DND-41 (cell line): ENCODE measurements at regions not wholly inside any gene's neighbourhood (a gene's known extent, or its start where the extent isn't known, plus 50 kb on each side); places are given as distances from the start of the nearest gene placed in this dataset.

Experiments used
- EZH2 ChIP-seq: IDR thresholded peaks from 3 replicates; pipeline ENCODE4 v1.6.1; 2012; ENCODE audit warnings: borderline replicate concordance, low read depth, mild to moderate bottlenecking, moderate library complexity, low read length, inconsistent platforms; ENCODE audit not compliant: severe bottlenecking
- TF ChIP-seq, protein P1 (sequence below): IDR thresholded peaks from 2 replicates; pipeline ENCODE4 v1.5.1; 2012; ENCODE audit warnings: borderline replicate concordance, low read length, moderate library complexity, mild to moderate bottlenecking; ENCODE audit not compliant: poor library complexity, severe bottlenecking; ENCODE audit errors: extremely low read depth

DNA sequence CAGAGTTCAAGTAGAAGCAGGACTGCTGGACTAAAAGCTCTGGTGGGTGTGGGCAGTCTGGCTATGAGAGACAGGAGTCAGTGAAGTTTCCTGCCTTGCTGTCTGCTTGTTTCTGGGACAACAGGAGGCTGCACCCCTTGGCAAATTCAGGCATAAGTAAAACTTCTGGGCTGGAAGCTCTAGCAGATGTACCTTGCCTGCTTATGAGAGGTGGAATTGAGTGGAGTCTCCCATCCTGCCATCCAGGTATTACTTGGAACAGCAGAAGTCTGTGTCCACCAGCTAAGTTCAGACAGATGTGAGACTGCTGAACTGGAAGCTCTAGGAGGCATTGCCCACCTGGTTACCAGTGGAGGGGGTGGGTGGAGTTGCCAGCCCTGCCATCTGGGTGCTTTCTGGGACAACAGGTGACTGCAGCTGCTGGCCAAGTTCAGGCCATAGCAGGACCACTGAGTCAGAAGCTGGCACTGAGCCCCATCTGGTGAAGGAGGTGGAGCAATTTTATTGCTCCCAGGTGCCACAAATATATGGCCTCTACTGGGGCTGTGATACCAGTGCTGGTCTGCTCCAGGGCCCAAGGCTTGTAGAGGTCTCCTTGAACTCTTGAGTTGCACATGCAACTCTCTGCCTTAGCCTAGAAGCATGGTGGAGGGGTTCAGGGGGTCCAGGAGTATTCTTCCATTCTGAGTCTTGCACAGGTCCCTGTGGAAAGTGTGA lies 199.4 kb upstream of the FN1 start:
- TF ChIP-seq, protein P1, sequence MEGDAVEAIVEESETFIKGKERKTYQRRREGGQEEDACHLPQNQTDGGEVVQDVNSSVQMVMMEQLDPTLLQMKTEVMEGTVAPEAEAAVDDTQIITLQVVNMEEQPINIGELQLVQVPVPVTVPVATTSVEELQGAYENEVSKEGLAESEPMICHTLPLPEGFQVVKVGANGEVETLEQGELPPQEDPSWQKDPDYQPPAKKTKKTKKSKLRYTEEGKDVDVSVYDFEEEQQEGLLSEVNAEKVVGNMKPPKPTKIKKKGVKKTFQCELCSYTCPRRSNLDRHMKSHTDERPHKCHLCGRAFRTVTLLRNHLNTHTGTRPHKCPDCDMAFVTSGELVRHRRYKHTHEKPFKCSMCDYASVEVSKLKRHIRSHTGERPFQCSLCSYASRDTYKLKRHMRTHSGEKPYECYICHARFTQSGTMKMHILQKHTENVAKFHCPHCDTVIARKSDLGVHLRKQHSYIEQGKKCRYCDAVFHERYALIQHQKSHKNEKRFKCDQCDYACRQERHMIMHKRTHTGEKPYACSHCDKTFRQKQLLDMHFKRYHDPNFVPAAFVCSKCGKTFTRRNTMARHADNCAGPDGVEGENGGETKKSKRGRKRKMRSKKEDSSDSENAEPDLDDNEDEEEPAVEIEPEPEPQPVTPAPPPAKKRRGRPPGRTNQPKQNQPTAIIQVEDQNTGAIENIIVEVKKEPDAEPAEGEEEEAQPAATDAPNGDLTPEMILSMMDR, result no peak
- no peak for TF ChIP-seq EZH2
